Ectodermal cell (in vitro differentiated cells): ENCODE measurements at regions not wholly inside any gene's neighbourhood (a gene's known extent, or its start where the extent isn't known, plus 50 kb on each side); places are given as distances from the start of the nearest gene placed in this dataset.

Source experiments
- H3K27ac ChIP-seq: 2 replicates; pipeline ENCODE4 v1.7.0; 2013; ENCODE audit warnings: mild to moderate bottlenecking, low read depth, low read length; ENCODE audit not compliant: insufficient read depth, poor library complexity, severe bottlenecking
- H3K27me3 ChIP-seq: 2 replicates; pipeline ENCODE4 v1.7.0; 2013; ENCODE audit warnings: mild to moderate bottlenecking, low read length; ENCODE audit not compliant: insufficient read depth, control insufficient read depth, poor library complexity, severe bottlenecking
- H3K36me3 ChIP-seq: one replicate; pipeline ENCODE4 v1.7.0; 2013; ENCODE audit warnings: low read length; ENCODE audit not compliant: control insufficient read depth, insufficient read depth
- H3K4me1 ChIP-seq: one replicate; pipeline ENCODE4 v1.7.0; 2013; ENCODE audit warnings: low read length; ENCODE audit not compliant: control insufficient read depth, insufficient read depth
- H3K4me3 ChIP-seq: 2 replicates; pipeline ENCODE4 v1.7.0; 2013; ENCODE audit warnings: low read depth, low read length, control low read depth; ENCODE audit not compliant: insufficient read depth
- H3K9me3 ChIP-seq: 2 replicates; pipeline ENCODE4 v1.7.0; 2013; ENCODE audit warnings: mild to moderate bottlenecking, low read length, moderate library complexity; ENCODE audit not compliant: control insufficient read depth
- WGBS, 2 experiments: methylation state at CpG; one replicate each; pipeline ENCODE4 v1.1.7; 2013; ENCODE audit warnings: missing lambda C conversion rate in 2 of 2; 5-methylcytosine and 5-hydroxymethylcytosine counted together

DNA sequence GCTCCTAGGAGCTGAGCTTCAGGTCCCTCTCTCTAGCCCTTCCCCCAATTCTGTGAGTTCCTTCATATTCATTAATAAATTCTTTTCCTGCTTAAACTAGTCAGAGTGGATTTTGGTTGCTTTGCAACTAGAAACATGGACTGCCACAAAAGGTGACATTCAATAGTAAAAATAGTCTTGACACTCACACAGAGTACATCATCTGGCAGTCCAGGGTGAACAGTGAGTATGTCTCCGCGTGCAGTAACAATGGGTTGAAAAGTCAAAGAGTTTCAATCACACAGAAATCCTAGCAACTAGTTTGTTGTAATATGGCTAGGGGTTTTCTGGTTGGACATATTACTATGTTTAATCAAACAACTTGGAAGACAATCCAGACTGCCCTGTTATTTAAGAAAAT lies 168.8 kb upstream of the TBX20 start:
- 95% methylated on average over 2 of the region's 2 CpGs; no CpG with 5 or more reads in 1 of the 2 experiments for WGBS, 2 experiments

DNA sequence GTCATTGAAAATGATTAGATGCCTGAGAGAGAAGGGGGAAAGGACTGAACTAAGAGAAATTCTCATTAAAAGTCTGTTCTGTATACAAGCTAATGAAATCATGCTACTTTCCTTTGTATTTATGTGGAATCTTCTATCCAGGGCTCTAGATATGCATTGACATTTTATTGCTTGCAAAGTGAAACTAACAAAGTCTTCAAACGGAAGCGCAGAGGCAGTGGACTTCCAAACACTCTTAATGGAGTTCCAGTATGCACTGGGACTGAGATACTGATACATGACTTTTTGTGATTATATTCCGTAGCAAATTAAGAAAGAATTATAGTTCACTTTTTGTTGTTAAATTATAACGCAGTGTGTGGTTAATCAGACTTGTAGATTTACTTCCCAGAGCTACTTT lies 166.8 kb upstream of the TBX20 start:
- no peaks in the 10 kb centered on the region for H3K27me3 ChIP-seq
- peaks cover 4% of the 10 kb centered on the region for H3K4me1 ChIP-seq
- H3K27ac ChIP-seq = no peak overlapping the region
- no peaks in the 10 kb centered on the region for H3K9me3 ChIP-seq
- H3K36me3 ChIP-seq = no peaks in the 10 kb centered on the region
- no peak overlapping the region for H3K4me3 ChIP-seq
- 79 to 85% methylated on average over 4 of the region's 4 CpGs for WGBS, 2 experiments

More for the DNA sequence above, 168.8 kb upstream of the TBX20 start:
- no peaks in the 10 kb centered on the region for H3K36me3 ChIP-seq
- H3K4me3 ChIP-seq = no peak overlapping the region
- H3K27me3 ChIP-seq = no peaks in the 10 kb centered on the region
- H3K27ac ChIP-seq = no peak overlapping the region
- H3K9me3 ChIP-seq = no peaks in the 10 kb centered on the region
- H3K4me1 ChIP-seq = peaks cover 4% of the 10 kb centered on the region

DNA sequence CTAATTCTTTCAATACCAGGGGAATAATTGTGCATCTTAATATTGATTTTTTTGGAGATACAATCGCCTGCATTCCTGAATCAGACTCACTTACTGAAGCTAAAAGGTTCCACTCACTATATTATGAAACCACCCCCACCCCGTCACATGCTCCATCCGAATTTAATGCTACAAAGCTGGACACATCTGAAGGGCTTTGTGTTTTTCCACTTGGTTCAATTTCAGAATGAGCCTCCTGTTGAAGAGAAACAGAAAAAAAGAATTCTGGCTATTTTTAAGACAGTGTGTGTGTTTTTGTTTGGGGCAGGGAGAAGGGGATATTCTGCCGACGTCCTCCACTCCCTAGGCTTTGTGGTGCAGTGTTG lies 165.5 kb upstream of the TBX20 start:
- 83 to 90% methylated on average over 5 of the region's 5 CpGs for WGBS, 2 experiments
- no peak overlapping the region for H3K4me3 ChIP-seq
- H3K27ac ChIP-seq = no peak overlapping the region
- no peaks in the 10 kb centered on the region for H3K36me3 ChIP-seq
- no peaks in the 10 kb centered on the region for H3K27me3 ChIP-seq
- H3K9me3 ChIP-seq = no peaks in the 10 kb centered on the region
- H3K4me1 ChIP-seq = peaks cover 4% of the 10 kb centered on the region

GRCh38 chr7:35418716-35419390 lies 165.0 kb upstream of the TBX20 start:
- Histone ChIP-seq H3K27me3 (no peaks in the 10 kb centered on the region), H3K4me1 (peaks cover 4% of the 10 kb centered on the region), H3K36me3 (no peaks in the 10 kb centered on the region), H3K27ac (no peak overlapping the region), H3K4me3 (no peak overlapping the region), H3K9me3 (no peaks in the 10 kb centered on the region)
- 76 to 79% methylated on average over 22 to 24 of the region's 24 CpGs for WGBS, 2 experiments

- Histone ChIP-seq H3K27ac (no peak overlapping the region), H3K4me3 (no peak overlapping the region), H3K4me1 (peaks cover 4% of the 10 kb centered on the region), H3K9me3 (no peaks in the 10 kb centered on the region), H3K36me3 (no peaks in the 10 kb centered on the region), H3K27me3 (no peaks in the 10 kb centered on the region)
- WGBS, 2 experiments = 92 to 97% methylated on average over 2 of the region's 2 CpGs
These were observed 162.7 kb upstream of the TBX20 start for GRCh38 chr7:35416568-35416967.

DNA sequence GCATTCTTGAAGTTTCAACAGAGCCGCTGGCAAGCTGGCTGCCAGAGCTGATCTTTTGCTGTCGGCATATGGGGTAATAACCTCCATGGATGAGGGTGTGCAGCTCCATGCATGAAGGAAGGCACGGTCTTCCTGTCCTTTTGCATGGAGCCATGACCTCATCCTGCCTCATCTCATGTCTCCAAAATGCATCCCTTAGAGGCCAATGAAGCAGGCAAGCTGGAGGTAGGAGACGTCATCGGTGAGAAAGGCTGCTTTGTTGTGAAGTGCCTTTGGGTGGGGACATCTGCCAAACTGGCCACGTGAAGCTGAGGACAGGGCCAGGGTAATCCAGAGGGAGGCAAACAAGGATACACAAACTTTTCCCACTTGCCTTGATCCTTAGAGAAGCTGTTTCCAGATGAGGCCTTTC lies 161.5 kb upstream of the TBX20 start:
- H3K4me1 ChIP-seq = peaks cover 4% of the 10 kb centered on the region
- H3K4me3 ChIP-seq = no peak overlapping the region
- WGBS, 2 experiments = 94 to 95% methylated on average over 6 of the region's 6 CpGs
- no peaks in the 10 kb centered on the region for H3K27me3 ChIP-seq
- H3K36me3 ChIP-seq = no peaks in the 10 kb centered on the region
- no peaks in the 10 kb centered on the region for H3K9me3 ChIP-seq
- H3K27ac ChIP-seq = no peak overlapping the region

GRCh38 chr7:35411331-35411730 lies 157.4 kb upstream of the TBX20 start:
- Histone ChIP-seq H3K27me3 (no peaks in the 10 kb centered on the region), H3K4me3 (no peak overlapping the region), H3K4me1 (no peaks in the 10 kb centered on the region), H3K36me3 (no peaks in the 10 kb centered on the region), H3K9me3 (no peaks in the 10 kb centered on the region), H3K27ac (no peak overlapping the region)
- 84 to 95% methylated on average over 2 to 3 of the region's 3 CpGs for WGBS, 2 experiments

- H3K4me1 ChIP-seq = no peaks in the 10 kb centered on the region
- no peaks in the 10 kb centered on the region for H3K36me3 ChIP-seq
- no peak overlapping the region for H3K4me3 ChIP-seq
- WGBS, 2 experiments = 92 to 97% methylated on average over 4 of the region's 4 CpGs
- no peaks in the 10 kb centered on the region for H3K9me3 ChIP-seq
- no peaks in the 10 kb centered on the region for H3K27me3 ChIP-seq
- no peak overlapping the region for H3K27ac ChIP-seq
These were observed 151.6 kb upstream of the TBX20 start for GRCh38 chr7:35405461-35405860.

DNA sequence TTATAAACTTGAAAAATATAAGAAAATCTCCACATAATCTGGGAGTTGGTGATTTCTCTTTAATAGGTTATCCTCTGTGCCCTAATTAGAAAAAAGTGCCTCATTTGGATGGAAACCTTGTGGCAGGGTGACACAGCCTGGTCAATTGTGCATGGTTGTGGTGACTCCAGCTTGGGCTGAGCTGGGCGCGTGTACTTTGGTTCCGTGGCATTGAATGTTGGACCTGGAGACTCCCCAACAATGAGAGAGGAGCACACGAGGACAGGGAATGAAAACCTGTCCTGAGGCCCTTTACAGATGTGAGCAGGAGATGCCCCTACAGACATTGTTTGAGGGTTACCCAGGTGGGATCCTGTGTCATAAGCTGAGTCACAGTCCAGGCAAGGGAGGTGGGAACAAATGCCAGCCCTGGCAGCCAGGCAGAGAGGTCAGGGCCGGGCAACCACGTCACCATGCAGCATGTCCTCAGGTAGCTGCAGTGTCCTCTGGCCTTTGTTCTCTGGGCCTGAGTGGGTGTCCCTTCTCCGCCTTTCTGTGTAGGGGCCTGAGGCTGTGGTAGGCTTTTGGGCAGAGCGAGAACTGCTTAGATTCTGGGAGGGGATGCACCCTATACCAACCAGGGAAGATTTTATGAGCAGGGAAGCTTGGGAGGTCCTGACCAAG lies 147.4 kb upstream of the TBX20 start:
- no peak overlapping the region for H3K4me3 ChIP-seq
- WGBS, 2 experiments = 90 to 93% methylated on average over 8 of the region's 8 CpGs
- H3K4me1 ChIP-seq = no peaks in the 10 kb centered on the region
- H3K27me3 ChIP-seq = no peaks in the 10 kb centered on the region
- H3K9me3 ChIP-seq = no peaks in the 10 kb centered on the region
- H3K27ac ChIP-seq = no peak overlapping the region
- no peaks in the 10 kb centered on the region for H3K36me3 ChIP-seq

- Histone ChIP-seq H3K4me3 (no peak overlapping the region), H3K27me3 (no peaks in the 10 kb centered on the region), H3K9me3 (no peaks in the 10 kb centered on the region), H3K36me3 (no peaks in the 10 kb centered on the region), H3K27ac (no peak overlapping the region), H3K4me1 (no peaks in the 10 kb centered on the region)
- WGBS, 2 experiments = 89 to 91% methylated on average over 4 of the region's 4 CpGs
These were observed 145.9 kb upstream of the TBX20 start for GRCh38 chr7:35399840-35400239.
